Keratinocyte (primary cell): ENCODE measurements at regions not wholly inside any gene's neighbourhood (a gene's known extent, or its start where the extent isn't known, plus 50 kb on each side); places are given as distances from the start of the nearest gene placed in this dataset.

ENCODE experiments used
- DNase-seq: peaks from one replicate; pipeline ENCODE4 v3.0.0-alpha.2; 2011; ENCODE audit warnings: low read depth, missing footprints, low spot score
- FAIRE-seq: peaks from 2 replicates; lab custom pipeline; 2011; peaks lifted over from hg19 to GRCh38; lab: Jason Lieb, UNC
- H2AFZ ChIP-seq: 2 replicates; pipeline ENCODE4 v1.6.0; 2012; ENCODE audit warnings: low read length, control low read depth, inconsistent platforms; ENCODE audit not compliant: control insufficient read depth
- H3K27ac ChIP-seq: 2 replicates; pipeline ENCODE4 v1.5.1; 2011; ENCODE audit warnings: low read length; ENCODE audit not compliant: control insufficient read depth, insufficient read depth
- H3K27me3 ChIP-seq: 3 replicates; pipeline ENCODE4 v1.6.0; 2011; ENCODE audit warnings: low read length; ENCODE audit not compliant: control insufficient read depth, insufficient read depth; ENCODE audit errors: extremely low read depth
- H3K36me3 ChIP-seq, 2 experiments: 2 replicates in 1 of 2; 3 replicates in 1 of 2; pipeline ENCODE4 v1.5.1; 2011; ENCODE audit warnings: low read length in 2 of 2, mild to moderate bottlenecking in 1 of 2; ENCODE audit not compliant: control insufficient read depth in 2 of 2, insufficient read depth in 2 of 2; ENCODE audit errors: extremely low read depth in 1 of 2
- H3K4me1 ChIP-seq: 3 replicates; pipeline ENCODE4 v1.5.1; 2011; ENCODE audit warnings: low read length; ENCODE audit not compliant: control insufficient read depth, insufficient read depth; ENCODE audit errors: extremely low read depth
- H3K4me2 ChIP-seq: 3 replicates; pipeline ENCODE4 v1.6.0; 2011; ENCODE audit warnings: low read depth, low read length; ENCODE audit not compliant: control insufficient read depth, insufficient read depth; ENCODE audit errors: extremely low read depth
- H3K4me3 ChIP-seq, 3 experiments: fragments of 200-600 bp in 1 of 3; sonication (generic) in 1 of 3; 2 replicates in 2 of 3; 3 replicates in 1 of 3; pipeline ENCODE4 v1.5.1; 2011 to 2016; ENCODE audit warnings: low read length in 3 of 3, mild to moderate bottlenecking in 3 of 3, control low read depth in 2 of 3, inconsistent platforms in 1 of 3, low read depth in 1 of 3, mixed read lengths in 1 of 3, mixed run types in 1 of 3, moderate library complexity in 1 of 3; ENCODE audit not compliant: control insufficient read depth in 2 of 3, insufficient read depth in 2 of 3; ENCODE audit errors: extremely low read depth in 1 of 3
- H3K79me2 ChIP-seq: 2 replicates; pipeline ENCODE4 v1.6.0; 2012; ENCODE audit warnings: low read length; ENCODE audit not compliant: control insufficient read depth, insufficient read depth
- H3K9ac ChIP-seq: 3 replicates; pipeline ENCODE4 v1.6.0; 2011; ENCODE audit warnings: low read length; ENCODE audit not compliant: control insufficient read depth, insufficient read depth; ENCODE audit errors: extremely low read depth
- H3K9me1 ChIP-seq: 3 replicates; pipeline ENCODE4 v1.6.0; 2011; ENCODE audit warnings: low read length; ENCODE audit not compliant: control insufficient read depth, insufficient read depth; ENCODE audit errors: extremely low read depth
- H3K9me3 ChIP-seq: 2 replicates; pipeline ENCODE4 v1.5.1; 2012; ENCODE audit warnings: low read depth, low read length; ENCODE audit not compliant: control insufficient read depth
- H4K20me1 ChIP-seq: 3 replicates; pipeline ENCODE4 v1.6.0; 2011; ENCODE audit warnings: low read length; ENCODE audit not compliant: control insufficient read depth, insufficient read depth; ENCODE audit errors: extremely low read depth
- EZH2 ChIP-seq: IDR thresholded peaks from one replicate; pipeline ENCODE4 v1.6.1; 2012; ENCODE audit warnings: inconsistent platforms, mild to moderate bottlenecking, low read length, moderate library complexity
- dilution Hi-C: fragments of 300-500 bp; cut with MboI; formaldehyde crosslinking; loops from one replicate; pipeline ENCODE4 v1.7.0; 2020; ENCODE audit warnings: low sequenced_read_pairs; ENCODE audit not compliant: extremely low pct_ligation_motif_present
- TF ChIP-seq, protein P1 (sequence below), 3 experiments: IDR thresholded peaks in 1 of 3; conservative IDR thresholded peaks in 1 of 3; optimal IDR thresholded peaks in 1 of 3; 2 replicates in 2 of 3; 3 replicates in 1 of 3; pipeline versions ENCODE3 to v1.5.1; 2011; ENCODE audit warnings: low read length in 3 of 3, mild to moderate bottlenecking in 3 of 3, moderate library complexity in 2 of 3, control low read depth in 1 of 3, inconsistent platforms in 1 of 3; ENCODE audit not compliant: insufficient read depth in 2 of 3; ENCODE audit errors: extremely low read depth in 1 of 3

DNA sequence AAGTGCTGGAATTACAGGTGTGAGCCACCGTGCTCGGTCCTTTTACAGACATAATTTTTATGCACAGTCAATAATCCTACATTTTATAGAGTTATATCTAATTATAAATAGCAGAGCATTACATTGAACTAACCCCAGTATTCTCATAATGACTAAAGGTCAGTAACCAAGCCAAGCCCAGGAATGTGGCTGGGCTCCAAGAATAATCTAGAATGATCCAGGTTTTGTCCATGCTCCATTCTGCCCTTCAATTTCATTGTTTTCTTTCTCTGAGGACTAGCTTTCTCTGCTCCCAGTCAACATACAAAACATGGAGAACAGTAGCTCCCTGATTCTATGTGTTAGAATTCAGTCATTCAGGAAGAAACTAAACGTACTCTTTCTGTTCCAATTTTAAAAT is 92.1 kb upstream of the KRR1 start:
- Histone ChIP-seq H3K79me2 (no peaks in the 10 kb centered on the region), H3K9ac (no peak overlapping the region), H3K4me1 (no peaks in the 10 kb centered on the region), H3K4me3 (no peak overlapping the region), H3K9me3 (no peaks in the 10 kb centered on the region), H3K27me3 (no peaks in the 10 kb centered on the region), H3K4me2 (no peak overlapping the region), H3K36me3 (no peaks in the 10 kb centered on the region), H3K9me1 (no peaks in the 10 kb centered on the region), H3K27ac (no peak overlapping the region), H4K20me1 (no peaks in the 10 kb centered on the region), H2AFZ (no peak overlapping the region)
- TF ChIP-seq, protein P1, sequence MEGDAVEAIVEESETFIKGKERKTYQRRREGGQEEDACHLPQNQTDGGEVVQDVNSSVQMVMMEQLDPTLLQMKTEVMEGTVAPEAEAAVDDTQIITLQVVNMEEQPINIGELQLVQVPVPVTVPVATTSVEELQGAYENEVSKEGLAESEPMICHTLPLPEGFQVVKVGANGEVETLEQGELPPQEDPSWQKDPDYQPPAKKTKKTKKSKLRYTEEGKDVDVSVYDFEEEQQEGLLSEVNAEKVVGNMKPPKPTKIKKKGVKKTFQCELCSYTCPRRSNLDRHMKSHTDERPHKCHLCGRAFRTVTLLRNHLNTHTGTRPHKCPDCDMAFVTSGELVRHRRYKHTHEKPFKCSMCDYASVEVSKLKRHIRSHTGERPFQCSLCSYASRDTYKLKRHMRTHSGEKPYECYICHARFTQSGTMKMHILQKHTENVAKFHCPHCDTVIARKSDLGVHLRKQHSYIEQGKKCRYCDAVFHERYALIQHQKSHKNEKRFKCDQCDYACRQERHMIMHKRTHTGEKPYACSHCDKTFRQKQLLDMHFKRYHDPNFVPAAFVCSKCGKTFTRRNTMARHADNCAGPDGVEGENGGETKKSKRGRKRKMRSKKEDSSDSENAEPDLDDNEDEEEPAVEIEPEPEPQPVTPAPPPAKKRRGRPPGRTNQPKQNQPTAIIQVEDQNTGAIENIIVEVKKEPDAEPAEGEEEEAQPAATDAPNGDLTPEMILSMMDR (optimal IDR thresholded peaks at IDR 0.05 in 1 of 3, IDR thresholded peaks at IDR 0.05 in 1 of 3, conservative IDR thresholded peaks at IDR 0.05 in 1 of 3; ENCODE audit: extremely low read depth in 1 of 3, insufficient read depth in 2 of 3, low read length in 3 of 3) = no peak
- TF ChIP-seq EZH2 = no peak
- FAIRE-seq (no peak), DNase-seq (no peak)
- dilution Hi-C loops = no loop called here

- Histone ChIP-seq H4K20me1 (no peaks in the 10 kb centered on the region), H3K4me1 (no peaks in the 10 kb centered on the region), H3K27me3 (no peaks in the 10 kb centered on the region), H3K4me2 (no peak overlapping the region), H3K9ac (no peak overlapping the region), H3K79me2 (no peaks in the 10 kb centered on the region), H3K9me3 (no peaks in the 10 kb centered on the region), H3K9me1 (no peaks in the 10 kb centered on the region), H3K27ac (no peak overlapping the region), H3K4me3 (no peak overlapping the region), H2AFZ (no peak overlapping the region), H3K36me3 (no peaks in the 10 kb centered on the region)
- TF ChIP-seq, protein P1 (optimal IDR thresholded peaks at IDR 0.05 in 1 of 3, IDR thresholded peaks at IDR 0.05 in 1 of 3, conservative IDR thresholded peaks at IDR 0.05 in 1 of 3; ENCODE audit: extremely low read depth in 1 of 3, insufficient read depth in 2 of 3, low read length in 3 of 3) = no peak
- TF ChIP-seq EZH2 = no peak
- DNase-seq (no peak), FAIRE-seq (no peak)
- dilution Hi-C loops = no loop called here
Measured at GRCh38 chr12:75602106-75602505, 90.7 kb upstream of the KRR1 start.
